Midbrain (tissue), 1 donor: ENCODE measurements at regions not wholly inside any gene's neighbourhood (a gene's known extent, or its start where the extent isn't known, plus 50 kb on each side); places are given as distances from the start of the nearest gene placed in this dataset.
A peak's percentile ranks its signal among the peaks of the same experiment; 100 is the strongest.
"Not testable (repeated sequence)": the region's sequence is repeated elsewhere in the genome, so short reads cannot be mapped to it uniquely, and the experiment has no call there.

ENCODE experiments used
- DNase-seq: peaks from one replicate; lab custom pipeline; 2025; lab: John Stamatoyannopoulos, UW

GRCh38 chr5:68983959-68984358, 109.9 kb upstream of the SLC30A5 start:
- no peak for DNase-seq

- DNase-seq = no peak
These were observed 102.3 kb upstream of the SLC30A5 start for GRCh38 chr5:68991279-68992084.

- DNase-seq = no peak
These were observed 99.2 kb upstream of the SLC30A5 start for GRCh38 chr5:68994645-68995044.

GRCh38 chr5:68995845-68996545, 97.8 kb upstream of the SLC30A5 start:
- no peak for DNase-seq

GRCh38 chr5:68999181-68999580, 94.6 kb upstream of the SLC30A5 start:
- DNase-seq = no peak

GRCh38 chr5:69000216-69000919, 93.4 kb upstream of the SLC30A5 start:
- no peak for DNase-seq

- DNase-seq = no peak
These were observed 92.9 kb upstream of the SLC30A5 start for GRCh38 chr5:69000949-69001348.

GRCh38 chr5:69001627-69002026, 92.2 kb upstream of the SLC30A5 start:
- DNase-seq = no peak

GRCh38 chr5:69004127-69004526, 89.7 kb upstream of the SLC30A5 start:
- DNase-seq = no peak

GRCh38 chr5:69004676-69005075, 89.1 kb upstream of the SLC30A5 start:
- DNase-seq = no peak

GRCh38 chr5:69006030-69006429, 87.8 kb upstream of the SLC30A5 start:
- no peak for DNase-seq

- no peak for DNase-seq
These were observed 86.7 kb upstream of the SLC30A5 start for GRCh38 chr5:69007163-69007562.

- peak; percentile 20 for DNase-seq
These were observed 86.0 kb upstream of the SLC30A5 start for GRCh38 chr5:69007726-69008368.

- no peak for DNase-seq
These were observed 83.3 kb upstream of the SLC30A5 start for GRCh38 chr5:69010476-69010875.

GRCh38 chr5:69011910-69012309, 81.9 kb upstream of the SLC30A5 start:
- DNase-seq = no peak

- DNase-seq = no peak
These were observed 80.3 kb upstream of the SLC30A5 start for GRCh38 chr5:69013481-69013880.

- DNase-seq = not testable (repeated sequence)
These were observed 79.8 kb upstream of the SLC30A5 start for GRCh38 chr5:69014007-69014406.

GRCh38 chr5:69019668-69020375, 74.0 kb upstream of the SLC30A5 start:
- no peak for DNase-seq

- peak; percentile 68 for DNase-seq
These were observed 69.6 kb upstream of the SLC30A5 start for GRCh38 chr5:69024241-69024651.

GRCh38 chr5:69029292-69029691, 64.5 kb upstream of the SLC30A5 start:
- DNase-seq = no peak

GRCh38 chr5:69030358-69031062, 63.3 kb upstream of the SLC30A5 start:
- peak; percentile 49 for DNase-seq
